ENCODE measurements at regions not wholly inside any gene's neighbourhood (a gene's known extent, or its start where the extent isn't known, plus 50 kb on each side); places are given as distances from the start of the nearest gene placed in this dataset.
"Not testable (repeated sequence)": the region's sequence is repeated elsewhere in the genome, so short reads cannot be mapped to it uniquely, and the experiment has no call there.

- DNase-seq (ENCODE audit: low read depth): no peak
Observed at GRCh38 chr16:88128556-88128955, 177.3 kb downstream of the BANP start.

- not testable (repeated sequence) for DNase-seq (ENCODE audit: low read depth)
Observed at GRCh38 chr16:88129133-88129532, 177.9 kb downstream of the BANP start.

- DNase-seq (ENCODE audit: low read depth): no peak
Observed at GRCh38 chr16:88130016-88130415, 178.8 kb downstream of the BANP start.

GRCh38 chr16:88130681-88131080 is 179.4 kb downstream of the BANP start:
- DNase-seq (ENCODE audit: low read depth): no peak

GRCh38 chr16:88131256-88131655 is 180.0 kb downstream of the BANP start:
- DNase-seq (ENCODE audit: low read depth): no peak

- DNase-seq (ENCODE audit: low read depth): no peak
Observed at GRCh38 chr16:88131966-88132365, 180.7 kb downstream of the BANP start.

GRCh38 chr16:88132836-88133506 is 181.7 kb downstream of the BANP start:
- no peak for DNase-seq (ENCODE audit: low read depth)

GRCh38 chr16:88133507-88133843 is 182.2 kb downstream of the BANP start:
- DNase-seq (ENCODE audit: low read depth): no peak

- DNase-seq (ENCODE audit: low read depth): not testable (repeated sequence)
Observed at GRCh38 chr16:88134172-88134898, 183.1 kb downstream of the BANP start.

- DNase-seq (ENCODE audit: low read depth): not testable (repeated sequence)
Observed at GRCh38 chr16:88134899-88135682, 183.9 kb downstream of the BANP start.

GRCh38 chr16:88136211-88136713 is 185.0 kb downstream of the BANP start:
- not testable (repeated sequence) for DNase-seq (ENCODE audit: low read depth)

- DNase-seq (ENCODE audit: low read depth): not testable (repeated sequence)
Observed at GRCh38 chr16:88136939-88137338, 185.7 kb downstream of the BANP start.

- not testable (repeated sequence) for DNase-seq (ENCODE audit: low read depth)
Observed at GRCh38 chr16:88139141-88139540, 187.9 kb downstream of the BANP start.

- DNase-seq (ENCODE audit: low read depth): not testable (repeated sequence)
Observed at GRCh38 chr16:88140195-88140594, 189.0 kb downstream of the BANP start.

- DNase-seq (ENCODE audit: low read depth): no peak
Observed at GRCh38 chr16:88141580-88141979, 190.3 kb downstream of the BANP start.

GRCh38 chr16:88142056-88142935 is 191.1 kb downstream of the BANP start:
- not testable (repeated sequence) for DNase-seq (ENCODE audit: low read depth)

- not testable (repeated sequence) for DNase-seq (ENCODE audit: low read depth)
Observed at GRCh38 chr16:88143122-88144027, 192.1 kb downstream of the BANP start.

- no peak for DNase-seq (ENCODE audit: low read depth)
Observed at GRCh38 chr16:88144028-88144511, 192.8 kb downstream of the BANP start.

GRCh38 chr16:88145376-88145775 is 194.1 kb downstream of the BANP start:
- DNase-seq (ENCODE audit: low read depth): not testable (repeated sequence)

GRCh38 chr16:88145824-88146405 is 194.7 kb downstream of the BANP start:
- DNase-seq (ENCODE audit: low read depth): not testable (repeated sequence)

All from T-helper 22 cell (primary cell).